GM19025 (cell line): ENCODE measurements at regions not wholly inside any gene's neighbourhood (a gene's known extent, or its start where the extent isn't known, plus 50 kb on each side); places are given as distances from the start of the nearest gene placed in this dataset.

Experiments
- ATAC-seq: cut with Tn5 transposase; IDR thresholded peaks from one replicate; pipeline ENCODE4 v1.9.1; 2021; ENCODE audit warnings: mild to moderate bottlenecking, low read depth, moderate library complexity; ENCODE audit not compliant: unreplicated experiment

GRCh38 chr4:104763554-104764222 is 269.0 kb upstream of the CXXC4 start:
- no peak for ATAC-seq

- no peak for ATAC-seq
These were observed 272.0 kb upstream of the CXXC4 start for GRCh38 chr4:104766676-104767075.

DNA sequence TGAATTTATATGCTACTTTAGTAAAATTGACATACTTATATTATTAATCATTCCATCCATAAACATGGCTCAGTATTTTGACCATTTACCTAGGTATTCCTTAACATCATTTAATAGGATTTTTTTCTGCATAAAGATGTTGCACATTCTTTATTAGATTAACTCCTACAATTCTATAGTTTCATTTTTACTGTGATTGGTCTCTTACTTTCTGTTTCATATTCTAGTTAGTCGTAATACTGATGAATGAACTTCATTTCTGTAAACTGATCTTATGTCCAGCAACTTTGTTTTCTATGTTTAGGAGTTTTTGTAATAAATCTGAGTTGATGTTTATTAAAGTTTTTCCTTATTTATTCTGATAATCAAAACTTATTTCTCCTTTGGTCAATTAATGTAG is 278.2 kb upstream of the CXXC4 start:
- ATAC-seq, result peak; percentile 62

GRCh38 chr4:104795264-104795939 is 300.7 kb upstream of the CXXC4 start:
- no peak for ATAC-seq

GRCh38 chr4:104811727-104812126 is 317.0 kb upstream of the CXXC4 start:
- no peak for ATAC-seq

DNA sequence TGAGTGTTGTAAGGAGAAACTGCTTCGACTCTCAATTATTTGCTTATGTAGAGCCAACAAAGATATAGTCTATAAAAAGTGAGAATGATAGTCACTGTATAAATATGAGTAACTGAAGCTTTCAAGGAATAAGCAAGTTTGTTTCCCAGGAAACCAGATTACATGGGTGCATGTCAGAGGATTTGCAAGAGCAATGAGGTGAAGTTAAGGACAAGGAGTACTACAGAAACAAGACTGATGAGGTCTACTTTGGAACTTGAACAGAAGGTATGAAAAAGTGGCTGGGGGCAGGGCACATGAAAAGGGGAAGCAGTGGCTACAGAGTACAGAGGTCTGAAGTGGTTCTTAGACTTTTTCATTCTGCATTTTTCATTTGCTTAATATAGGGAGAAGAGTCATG is 321.0 kb upstream of the CXXC4 start:
- ATAC-seq, result no peak

DNA sequence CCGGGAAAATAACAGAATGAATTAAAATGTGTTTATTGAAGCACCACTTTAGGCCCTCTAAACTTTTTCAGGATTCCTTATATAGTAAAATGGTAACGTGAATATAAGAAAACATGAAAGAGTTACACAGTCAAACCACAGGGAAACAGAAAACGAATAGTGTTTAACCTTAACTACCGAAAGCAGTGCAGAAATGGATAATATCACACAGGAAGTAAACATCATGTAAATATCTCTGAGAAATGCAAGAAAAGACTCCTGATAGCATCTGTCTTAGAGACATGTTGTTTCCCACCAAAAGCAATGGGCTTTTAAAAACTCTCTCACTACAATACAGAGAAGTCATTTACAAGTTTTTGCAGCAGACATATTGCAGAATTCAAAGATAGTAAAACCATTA is 323.9 kb upstream of the CXXC4 start:
- ATAC-seq, result no peak

GRCh38 chr4:104826171-104826570 is 320.5 kb upstream of the TET2 start:
- ATAC-seq, result no peak

GRCh38 chr4:104829761-104830160 is 316.9 kb upstream of the TET2 start:
- ATAC-seq, result no peak

- peak; percentile 47 for ATAC-seq
These were observed 298.0 kb upstream of the TET2 start for GRCh38 chr4:104848597-104849225.

DNA sequence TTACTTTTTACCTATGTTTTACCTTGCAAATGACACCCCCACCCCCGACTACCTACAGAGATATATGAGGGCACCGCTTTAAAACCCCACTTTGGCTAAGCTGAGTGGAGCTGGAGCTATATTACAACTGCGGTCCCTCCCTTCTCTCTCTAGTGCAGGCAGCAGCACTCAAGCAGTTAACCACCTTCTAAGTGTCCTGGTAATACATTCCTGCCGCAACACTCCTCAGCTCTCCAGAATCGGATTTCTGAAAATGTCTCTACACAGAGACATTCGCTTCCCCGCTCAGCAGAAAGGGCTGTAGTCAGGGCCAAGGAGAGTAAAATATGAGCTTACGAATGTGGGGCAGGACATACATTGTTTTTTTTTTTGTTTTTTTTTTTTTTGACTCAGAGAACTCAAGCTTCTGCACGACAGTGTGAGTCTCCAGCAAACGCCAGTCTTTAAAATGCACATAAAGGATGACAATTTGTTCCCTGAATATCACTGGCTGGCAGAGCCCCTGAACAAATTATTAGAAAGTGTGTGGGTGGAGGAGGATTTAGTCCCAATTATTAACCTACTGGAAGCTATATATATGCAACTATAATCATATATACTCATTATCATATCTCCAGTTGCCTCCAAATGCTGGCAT is 287.0 kb upstream of the TET2 start:
- ATAC-seq, result no peak

GRCh38 chr4:104860238-104861123 is 286.2 kb upstream of the TET2 start:
- peak; percentile 85 for ATAC-seq

DNA sequence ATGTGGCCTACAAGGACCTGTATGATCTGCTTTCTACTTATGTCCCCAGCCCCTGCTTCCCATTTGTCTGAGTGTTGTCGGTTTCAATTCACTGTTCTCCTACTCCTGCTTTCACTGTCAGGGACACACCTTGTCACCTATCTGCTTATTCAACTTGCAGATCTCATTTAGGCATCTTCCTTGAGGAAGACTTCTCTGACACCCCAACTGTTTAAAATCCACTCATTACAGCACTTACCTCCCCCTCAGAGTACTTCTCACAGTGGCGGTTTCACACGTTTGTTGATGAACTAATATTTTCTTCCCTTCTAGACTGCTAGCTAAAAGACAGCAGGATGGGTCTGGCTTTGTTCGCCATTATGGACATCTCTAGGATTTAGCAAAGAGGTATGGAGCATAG is 279.9 kb upstream of the TET2 start:
- no peak for ATAC-seq

DNA sequence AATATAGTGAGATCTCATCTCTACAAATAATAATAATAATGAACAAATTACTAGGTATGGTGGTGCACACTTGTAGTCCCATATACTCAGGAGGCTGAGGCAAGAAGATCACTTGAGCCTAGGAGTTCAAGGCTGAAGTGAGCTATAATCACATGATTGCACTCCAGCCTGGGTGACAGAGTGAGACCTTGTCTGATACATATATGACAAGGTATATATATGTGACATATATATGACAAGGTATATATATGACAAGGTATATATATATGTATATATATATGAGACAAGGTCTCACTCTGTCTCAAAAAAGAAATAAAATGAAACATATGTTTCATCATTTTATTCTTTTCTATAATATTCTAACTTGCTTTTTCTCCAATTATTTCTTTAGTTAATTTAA is 278.1 kb upstream of the TET2 start:
- ATAC-seq, result no peak

GRCh38 chr4:104868958-104869357 is 277.7 kb upstream of the TET2 start:
- peak; percentile 90 for ATAC-seq

DNA sequence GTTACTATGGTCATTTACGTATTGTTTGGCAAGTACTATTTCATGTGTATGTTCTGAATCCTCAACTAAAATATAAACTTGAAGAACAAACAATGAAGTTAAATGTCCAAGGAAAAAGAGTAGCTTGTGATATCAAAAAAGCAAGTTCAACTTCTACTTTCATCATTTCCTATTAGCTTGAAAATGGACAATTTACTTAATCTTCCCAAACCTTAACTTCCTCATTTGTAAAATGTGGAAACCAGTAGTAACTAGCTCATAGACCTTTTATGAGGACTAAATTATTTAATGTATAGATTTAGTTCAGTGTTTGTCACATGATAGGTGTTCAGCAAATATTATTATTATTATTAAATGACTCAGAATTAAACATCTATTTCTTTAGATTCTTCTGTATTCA is 276.8 kb upstream of the TET2 start:
- ATAC-seq, result no peak

GRCh38 chr4:104870495-104871233 is 276.0 kb upstream of the TET2 start:
- peak; percentile 23 for ATAC-seq

DNA sequence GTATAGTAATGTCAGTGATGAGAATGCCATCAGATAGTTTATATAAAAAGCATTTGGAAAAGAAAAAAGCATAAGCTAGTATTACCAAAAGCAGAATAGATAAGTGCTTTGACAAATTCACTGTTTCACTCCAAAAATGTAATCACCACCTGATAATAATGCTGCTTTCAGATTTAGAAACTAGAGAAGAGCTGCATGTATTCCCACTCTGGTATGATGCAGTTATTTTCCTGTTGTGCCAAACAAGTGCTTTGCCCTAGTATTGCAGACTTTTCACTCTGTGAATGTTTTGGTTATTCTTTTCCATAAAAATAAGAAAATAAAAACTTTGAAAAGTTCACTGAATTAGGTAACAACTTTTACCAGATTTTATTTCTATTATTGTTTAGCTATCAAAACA is 267.7 kb upstream of the TET2 start:
- no peak for ATAC-seq

DNA sequence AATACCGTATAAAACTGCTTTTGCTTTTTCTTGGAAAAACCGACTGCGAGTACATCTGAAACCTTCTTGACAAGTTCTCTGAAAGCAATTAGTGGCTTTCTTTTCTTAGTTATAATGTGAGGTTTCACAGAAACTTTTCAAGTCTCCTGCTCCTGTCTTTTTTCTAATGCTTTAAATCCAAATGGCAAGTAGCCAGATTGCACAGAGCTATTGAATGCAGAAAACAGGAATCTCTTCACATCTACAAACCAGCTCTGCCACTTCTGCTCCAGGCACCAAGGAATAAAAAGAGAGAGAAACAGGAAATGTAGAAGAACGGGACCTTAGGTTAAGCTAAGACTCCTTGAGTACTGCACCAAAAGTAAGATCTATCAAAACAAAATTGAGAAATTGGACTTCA is 267.3 kb upstream of the TET2 start:
- ATAC-seq, result no peak

DNA sequence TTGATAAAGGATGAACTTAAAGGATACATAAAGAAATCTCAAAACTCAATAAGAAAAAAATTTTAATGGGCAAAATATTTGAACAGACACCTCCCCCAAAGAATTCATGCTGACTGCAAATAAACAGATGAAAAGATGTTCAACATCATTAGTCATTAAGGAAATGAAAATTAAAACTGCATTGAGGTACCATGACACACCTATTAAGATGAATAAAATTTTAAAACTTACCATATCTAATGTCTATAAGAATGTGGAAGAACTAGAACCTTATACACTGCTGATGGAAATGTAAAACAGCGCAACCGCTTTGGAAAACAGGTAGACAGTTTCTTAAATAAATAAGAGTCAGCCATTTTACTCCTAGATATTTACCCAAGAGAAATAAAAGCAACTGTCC is 266.8 kb upstream of the TET2 start:
- ATAC-seq, result no peak
